NOMO-1 treated with DMSO at 0.1 percent for 48 hours (cell line): ENCODE measurements at regions not wholly inside any gene's neighbourhood (a gene's known extent, or its start where the extent isn't known, plus 50 kb on each side); places are given as distances from the start of the nearest gene placed in this dataset.

Experiments used
- DNase-seq: peaks from one replicate; lab custom pipeline; 2025; ENCODE audit not compliant: unreplicated experiment; lab: John Stamatoyannopoulos, UW

- DNase-seq: no peak
Measured at GRCh38 chr11:109745996-109746625, 324.1 kb downstream of the C11orf87 start.

- peak; percentile 95 for DNase-seq
Measured at GRCh38 chr11:109747839-109748238, 325.8 kb downstream of the C11orf87 start.

- DNase-seq: no peak
Measured at GRCh38 chr11:109749476-109749875, 327.5 kb downstream of the C11orf87 start.

GRCh38 chr11:109750964-109751363, 329.0 kb downstream of the C11orf87 start:
- no peak for DNase-seq

GRCh38 chr11:109752212-109752825, 330.3 kb downstream of the C11orf87 start:
- DNase-seq: no peak

GRCh38 chr11:109756521-109756920, 334.5 kb downstream of the C11orf87 start:
- no peak for DNase-seq

GRCh38 chr11:109756951-109757350, 335.0 kb downstream of the C11orf87 start:
- DNase-seq: no peak

- no peak for DNase-seq
Measured at GRCh38 chr11:109762546-109762945, 330.6 kb upstream of the ZC3H12C start.

- no peak for DNase-seq
Measured at GRCh38 chr11:109765709-109766311, 327.4 kb upstream of the ZC3H12C start.

- no peak for DNase-seq
Measured at GRCh38 chr11:109769858-109770257, 323.3 kb upstream of the ZC3H12C start.

GRCh38 chr11:109770323-109770722, 322.9 kb upstream of the ZC3H12C start:
- DNase-seq: no peak

GRCh38 chr11:109772892-109773291, 320.3 kb upstream of the ZC3H12C start:
- no peak for DNase-seq

GRCh38 chr11:109775686-109776085, 317.5 kb upstream of the ZC3H12C start:
- no peak for DNase-seq

GRCh38 chr11:109783014-109783413, 310.2 kb upstream of the ZC3H12C start:
- DNase-seq: no peak

- DNase-seq: no peak
Measured at GRCh38 chr11:109783840-109784239, 309.4 kb upstream of the ZC3H12C start.

GRCh38 chr11:109784536-109784935, 308.7 kb upstream of the ZC3H12C start:
- no peak for DNase-seq

GRCh38 chr11:109785198-109785597, 308.0 kb upstream of the ZC3H12C start:
- no peak for DNase-seq

- no peak for DNase-seq
Measured at GRCh38 chr11:109785714-109786113, 307.5 kb upstream of the ZC3H12C start.

- no peak for DNase-seq
Measured at GRCh38 chr11:109788948-109789490, 304.2 kb upstream of the ZC3H12C start.

- DNase-seq: no peak
Measured at GRCh38 chr11:109789901-109790300, 303.3 kb upstream of the ZC3H12C start.

- DNase-seq: peak; percentile 11
Measured at GRCh38 chr11:109791337-109791736, 301.9 kb upstream of the ZC3H12C start.

GRCh38 chr11:109794501-109794900, 298.7 kb upstream of the ZC3H12C start:
- no peak for DNase-seq
